RCC 7860 (cell line): ENCODE measurements at regions not wholly inside any gene's neighbourhood (a gene's known extent, or its start where the extent isn't known, plus 50 kb on each side); places are given as distances from the start of the nearest gene placed in this dataset.

ENCODE experiments used
- DNase-seq: peaks from one replicate; pipeline ENCODE4 v3.0.0-alpha.2; 2015; ENCODE audit warnings: low spot score
- FAIRE-seq: peaks from 2 replicates; lab custom pipeline; 2012; peaks lifted over from hg19 to GRCh38; lab: Jason Lieb, UNC

GRCh38 chr5:135635451-135635850, 56.7 kb upstream of the CXCL14 start:
- FAIRE-seq = peak; percentile 77
- DNase-seq = peak; percentile 43

GRCh38 chr5:135632798-135633197, 54.0 kb upstream of the CXCL14 start:
- FAIRE-seq (no peak), DNase-seq (no peak)

GRCh38 chr5:135631391-135631790, 52.6 kb upstream of the CXCL14 start:
- DNase-seq (no peak), FAIRE-seq (no peak)

- DNase-seq (no peak), FAIRE-seq (no peak)
Observed at GRCh38 chr5:135629666-135630065, 50.9 kb upstream of the CXCL14 start.

GRCh38 chr5:135628771-135629563, 50.2 kb upstream of the CXCL14 start:
- DNase-seq (no peak), FAIRE-seq (no peak)
